NCI-H226 (cell line): ENCODE measurements at regions not wholly inside any gene's neighbourhood (a gene's known extent, or its start where the extent isn't known, plus 50 kb on each side); places are given as distances from the start of the nearest gene placed in this dataset.

ENCODE experiments used
- DNase-seq: peaks from one replicate; pipeline ENCODE4 v3.0.0-alpha.2; 2015

DNA sequence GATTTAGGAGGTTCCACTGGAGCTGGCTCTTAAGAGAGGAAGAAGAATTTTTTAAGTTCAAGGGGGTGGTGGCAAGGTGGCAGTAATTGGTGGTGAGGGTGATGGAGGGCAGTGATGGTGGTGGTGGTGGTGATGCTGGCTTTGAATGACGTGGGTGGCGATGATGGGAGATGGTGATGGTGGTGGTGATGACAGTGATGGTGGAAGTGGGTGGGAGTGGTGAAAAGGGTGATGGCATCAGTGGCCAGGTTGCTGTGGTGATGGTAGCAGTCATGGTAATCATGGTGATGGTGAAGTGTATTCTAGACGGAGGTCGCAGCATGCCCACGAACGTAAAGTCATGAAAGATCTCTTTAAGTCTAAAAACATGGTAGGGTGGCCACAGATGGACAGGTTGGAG is 197.3 kb downstream of the PTEN start:
- no peak for DNase-seq

DNA sequence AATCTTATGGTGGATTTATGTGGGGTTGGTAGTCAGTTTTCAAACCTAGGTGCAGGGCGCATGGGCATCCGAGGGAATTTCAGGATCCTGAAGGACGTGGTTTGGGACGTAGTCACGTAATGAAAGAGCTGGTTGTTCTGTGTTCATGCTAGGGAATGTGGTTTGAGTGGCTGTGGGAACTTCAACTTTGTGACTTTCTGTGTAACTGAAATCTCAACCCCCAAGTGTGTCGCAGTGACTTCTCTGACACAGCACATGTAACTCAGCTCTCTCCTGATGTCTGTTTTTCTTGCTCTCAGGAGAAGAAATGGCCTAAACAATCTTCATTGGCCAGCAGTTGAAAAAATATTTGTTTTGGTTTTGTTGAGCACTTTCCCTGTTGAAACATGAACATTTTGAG is 199.0 kb downstream of the PTEN start:
- DNase-seq = no peak

DNA sequence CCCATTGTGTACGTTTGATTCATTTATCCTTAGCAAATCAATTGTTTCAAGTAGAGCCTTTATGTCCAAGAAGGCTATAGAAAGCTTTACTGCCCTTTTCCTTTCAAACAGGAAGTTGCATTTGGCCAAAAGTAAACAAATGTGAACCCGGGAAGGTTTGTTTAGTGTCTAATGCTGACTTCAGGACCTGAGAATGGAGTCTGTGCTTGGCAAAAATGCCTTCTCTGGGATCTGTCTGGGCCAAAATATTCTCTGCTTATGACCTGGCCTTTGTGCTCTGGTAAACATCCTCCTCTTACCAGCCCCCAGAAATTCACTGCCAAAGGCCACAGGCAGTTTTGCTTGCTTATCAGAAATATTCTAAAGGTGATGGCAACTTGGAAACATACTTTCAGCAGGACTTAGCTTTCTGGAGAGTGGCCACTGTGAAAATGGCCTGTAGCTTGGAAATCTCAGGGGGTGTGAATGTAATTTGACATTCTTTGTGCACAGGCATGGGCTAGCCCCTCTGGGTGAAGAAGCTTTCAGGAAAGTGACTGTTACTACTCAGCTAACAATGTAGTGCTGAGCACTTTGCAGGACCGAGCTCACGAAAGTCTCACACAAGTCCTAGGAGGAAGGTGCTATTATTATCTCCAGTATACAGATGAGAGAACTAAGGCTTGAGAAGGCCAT is 199.5 kb downstream of the PTEN start:
- peak; percentile 67 for DNase-seq

DNA sequence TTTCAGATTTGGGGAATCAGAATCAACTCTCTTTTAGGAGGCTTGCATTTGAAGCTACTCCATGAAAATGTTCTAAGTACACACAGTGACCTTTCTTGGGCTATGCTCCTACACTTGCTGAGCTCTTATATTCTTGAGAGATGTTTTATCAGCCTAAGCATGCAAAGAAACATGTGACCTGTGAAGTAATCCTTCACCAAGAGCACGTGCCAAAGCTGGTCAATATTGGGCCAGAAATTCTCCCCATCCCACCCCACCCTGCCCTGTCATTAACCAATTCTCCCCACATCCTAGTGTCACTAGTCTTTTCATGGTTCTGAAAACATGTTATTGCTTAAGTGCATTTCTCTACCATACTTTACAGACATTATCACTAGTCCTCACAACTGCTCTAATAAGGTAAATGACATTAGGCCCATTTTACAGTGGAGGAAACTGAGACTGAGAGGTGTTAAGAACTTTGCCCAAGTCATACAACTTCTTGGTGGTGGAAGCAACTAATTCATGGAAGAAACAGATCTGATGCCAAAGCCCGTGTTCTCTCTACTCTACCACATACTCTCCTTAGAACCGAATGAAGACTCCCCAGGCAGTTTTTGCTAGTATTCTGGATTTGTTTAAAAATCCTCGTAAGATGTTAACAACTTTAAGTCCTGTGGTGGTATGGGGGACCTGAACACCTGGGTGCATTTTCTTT is 200.6 kb downstream of the PTEN start:
- no peak for DNase-seq

DNA sequence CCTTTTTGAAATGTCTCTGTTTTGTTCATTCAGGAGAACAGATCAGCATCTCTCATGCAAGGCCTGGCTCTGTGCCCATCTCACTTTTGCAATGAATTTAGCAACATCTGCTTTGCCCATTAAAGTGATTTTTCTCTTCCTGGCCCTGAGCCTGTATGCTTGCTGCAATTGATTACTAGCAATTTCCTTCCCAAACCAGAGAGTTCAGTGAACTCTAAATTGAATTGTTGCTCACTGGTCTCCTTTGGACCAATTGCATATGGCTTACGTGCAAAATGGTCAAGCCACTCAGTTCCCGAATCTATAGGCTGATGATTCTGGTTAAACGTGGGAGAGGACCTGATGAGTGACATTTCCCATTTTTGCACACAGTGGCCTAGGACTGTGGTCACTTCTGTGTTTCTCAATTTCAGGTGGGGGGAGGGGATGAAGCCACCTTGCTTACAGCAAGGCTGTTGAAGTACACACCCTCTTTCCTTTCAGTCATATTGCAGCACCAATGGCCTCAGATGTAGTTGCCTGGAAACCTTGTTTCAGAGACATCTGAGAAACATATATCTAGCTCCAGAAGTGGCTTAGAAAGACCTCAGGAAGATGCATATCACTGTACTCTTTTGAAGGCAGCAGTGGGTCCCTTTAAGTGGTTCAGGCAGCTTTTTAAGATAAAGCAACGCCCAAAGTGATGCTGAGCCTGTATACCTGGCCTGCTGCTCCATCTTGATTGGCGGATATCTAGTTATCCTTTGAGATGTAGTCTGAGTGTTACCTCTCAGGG is 201.4 kb downstream of the PTEN start:
- no peak for DNase-seq

DNA sequence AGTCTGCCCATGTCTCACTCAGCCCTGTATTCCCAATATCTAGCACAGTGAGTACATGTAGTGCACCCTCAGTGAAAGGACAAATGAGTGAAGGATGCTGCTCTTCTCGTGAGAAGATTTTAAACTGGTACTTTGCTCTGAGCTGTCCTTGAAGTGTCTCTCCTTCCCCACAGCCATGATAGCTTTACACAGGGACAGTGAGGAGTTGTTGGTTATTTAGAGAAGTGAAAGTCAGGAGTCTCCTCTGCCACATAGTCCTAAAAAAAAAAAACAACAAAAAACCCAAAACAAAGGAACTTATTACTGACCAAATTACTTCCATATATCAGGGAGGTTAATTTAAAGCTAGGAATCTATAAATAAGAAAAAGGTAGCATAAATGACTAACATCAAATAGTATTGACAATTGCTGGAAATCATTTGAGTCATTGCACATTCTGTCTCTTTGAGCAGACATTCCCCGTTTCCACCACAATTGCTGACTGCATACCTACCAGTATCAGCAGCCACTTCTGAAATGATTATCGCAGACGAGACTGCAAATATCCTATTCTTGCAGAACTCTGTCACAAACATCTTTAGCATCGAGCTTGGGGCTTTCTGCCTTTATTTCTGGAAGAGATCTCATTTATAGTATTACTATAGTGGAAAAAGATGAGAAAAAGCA is 202.1 kb downstream of the PTEN start:
- DNase-seq = no peak

DNA sequence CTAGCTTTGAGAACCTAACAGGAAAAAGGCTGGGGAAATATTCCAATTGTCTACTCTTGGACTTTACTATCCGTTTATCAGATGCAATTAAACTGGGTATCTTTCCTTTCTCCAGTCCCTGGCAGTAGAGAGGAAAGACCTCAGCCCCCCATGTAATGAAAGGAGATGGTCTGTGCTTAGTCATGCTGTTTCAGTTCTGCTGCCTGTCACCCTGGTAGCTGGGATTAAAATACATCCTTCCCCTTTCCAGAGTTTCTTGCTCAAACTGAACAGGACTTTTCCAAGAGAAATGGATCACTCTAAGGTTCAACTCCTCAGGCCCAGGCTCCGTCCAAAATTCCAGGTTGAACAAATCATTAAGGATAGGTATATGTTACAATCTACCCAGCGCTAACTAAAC is 202.9 kb downstream of the PTEN start:
- DNase-seq = no peak

DNA sequence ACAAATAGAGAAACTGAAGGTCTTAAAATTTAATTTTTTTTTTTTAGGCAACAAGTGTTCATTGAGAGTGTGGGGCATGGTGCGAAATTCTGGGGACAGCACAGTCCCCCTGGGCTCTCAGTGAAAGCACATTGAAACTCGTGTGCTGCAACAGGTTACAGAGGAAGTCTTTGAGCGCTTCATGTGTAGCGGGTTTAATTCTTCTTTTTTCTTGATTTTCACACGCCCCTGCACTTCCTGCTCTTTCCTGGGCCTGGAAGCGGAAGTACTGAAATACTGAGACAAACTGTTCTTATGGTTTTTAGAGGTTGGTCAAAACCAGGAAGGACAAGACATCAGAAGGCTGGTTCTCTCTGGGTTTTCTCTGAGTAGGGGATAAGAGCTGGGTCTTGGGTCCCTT is 203.5 kb downstream of the PTEN start:
- no peak for DNase-seq

DNA sequence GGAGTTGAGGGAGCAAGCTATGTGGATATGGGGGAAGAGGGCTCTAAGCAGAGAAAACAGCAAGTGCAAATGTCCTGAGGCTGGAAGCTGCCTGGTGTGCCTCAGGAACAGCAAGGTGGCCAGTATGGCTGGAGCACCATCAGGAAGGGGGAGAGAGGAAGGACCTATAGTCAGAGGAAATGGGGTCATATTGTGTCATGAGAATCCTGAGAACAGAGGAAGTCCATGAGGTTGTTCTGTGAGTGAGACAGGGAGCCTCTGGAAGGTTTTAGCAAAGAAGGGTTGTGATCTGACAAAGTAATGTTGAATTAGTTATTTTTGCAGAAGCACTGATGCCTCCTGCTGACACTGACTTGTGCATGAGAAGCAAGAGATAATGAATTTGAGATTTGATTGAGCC is 204.3 kb downstream of the PTEN start:
- DNase-seq = no peak

DNA sequence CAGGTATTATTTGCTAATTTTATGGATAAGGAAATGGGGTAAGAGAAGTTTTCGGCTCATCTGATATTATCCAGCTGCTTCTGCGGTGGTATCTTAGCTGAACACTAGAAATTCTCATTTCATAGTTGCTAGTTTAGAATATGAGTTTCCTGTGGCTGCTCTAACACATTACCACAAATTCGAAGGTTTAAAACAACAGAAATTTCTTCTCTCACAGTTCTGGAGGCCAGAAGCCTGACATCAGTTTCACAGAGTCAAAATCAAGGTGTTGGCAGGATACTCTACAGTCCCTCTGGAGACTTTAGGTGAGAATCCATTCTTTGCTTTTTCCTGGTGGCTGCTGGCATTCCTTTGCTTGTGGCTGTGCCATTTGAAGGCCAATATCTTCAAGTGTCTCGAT is 205.9 kb downstream of the PTEN start:
- DNase-seq = no peak

DNA sequence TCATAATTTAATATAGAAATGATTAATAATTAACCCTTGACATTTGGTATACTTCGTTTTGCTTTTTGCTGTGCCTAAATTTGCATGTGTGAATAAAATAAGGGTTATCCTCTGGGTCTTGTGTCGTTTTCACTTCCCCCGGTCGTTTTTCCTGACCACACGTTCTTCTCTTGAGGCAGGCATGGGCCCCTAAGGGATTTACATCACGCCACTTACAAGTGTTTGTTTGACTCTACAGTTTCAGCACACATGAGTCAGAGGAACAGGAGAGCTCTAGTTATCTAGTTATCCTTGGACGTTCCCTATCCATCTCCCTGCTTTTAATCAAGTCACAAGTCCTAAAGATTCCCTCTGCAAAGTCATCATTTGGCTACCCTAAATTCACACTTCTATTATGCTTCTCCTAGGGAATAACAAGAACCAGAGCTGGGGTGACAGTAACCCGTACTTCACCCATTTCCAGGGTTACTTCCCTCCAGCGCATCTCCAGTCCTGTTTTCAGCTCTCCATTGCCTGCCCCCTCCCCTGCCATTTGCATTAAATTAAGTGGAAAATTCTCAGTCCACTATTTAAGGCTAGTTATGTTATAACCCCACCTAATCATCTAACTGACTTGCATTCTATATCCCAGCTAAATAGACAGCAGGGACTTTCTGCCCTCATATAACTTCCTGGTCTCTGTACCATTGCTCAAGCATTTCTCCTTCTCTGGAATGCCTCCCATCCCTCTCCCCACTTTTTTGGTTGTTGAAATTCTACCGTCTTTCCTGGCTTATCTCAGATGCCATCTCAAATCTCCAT is 206.9 kb downstream of the PTEN start:
- DNase-seq = no peak

DNA sequence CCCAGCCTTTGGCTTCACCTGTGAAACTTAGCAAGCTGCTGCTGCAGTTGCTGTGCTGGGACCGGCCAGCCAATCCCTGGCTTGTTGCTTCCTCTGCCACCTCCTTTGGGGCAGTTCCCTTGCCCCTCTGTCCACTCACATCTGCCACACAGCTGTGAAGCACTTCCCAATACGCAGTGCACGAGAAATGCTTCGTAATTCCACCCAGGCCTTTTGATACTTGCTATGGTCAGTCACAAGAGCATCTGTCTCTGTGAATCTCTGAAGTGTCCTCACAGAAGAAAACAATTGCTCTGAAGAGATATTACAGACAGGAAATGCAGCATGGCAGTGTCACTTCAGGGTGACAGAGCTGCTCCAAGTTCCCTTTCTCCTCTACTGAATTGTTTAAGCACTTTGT is 208.5 kb downstream of the PTEN start:
- DNase-seq = no peak

DNA sequence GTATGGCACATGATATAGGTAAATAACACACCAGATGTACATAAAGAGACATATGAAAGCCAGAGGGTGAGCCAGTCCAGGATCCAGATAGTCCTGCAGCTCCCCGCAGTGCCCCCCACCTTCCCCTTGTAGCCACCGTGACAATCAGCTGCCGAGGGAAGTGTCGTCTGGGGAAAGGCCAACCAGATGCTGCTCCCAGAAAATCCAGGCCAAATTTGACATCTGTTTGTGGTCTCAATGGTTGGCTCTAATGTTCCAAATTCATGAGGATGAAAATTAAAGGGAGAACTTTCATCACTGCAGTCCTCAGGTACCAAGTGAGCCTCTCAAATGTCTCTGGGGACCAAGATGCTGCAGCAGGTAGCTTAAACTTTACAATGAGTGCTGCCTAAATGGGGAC is 210.3 kb downstream of the PTEN start:
- no peak for DNase-seq

DNA sequence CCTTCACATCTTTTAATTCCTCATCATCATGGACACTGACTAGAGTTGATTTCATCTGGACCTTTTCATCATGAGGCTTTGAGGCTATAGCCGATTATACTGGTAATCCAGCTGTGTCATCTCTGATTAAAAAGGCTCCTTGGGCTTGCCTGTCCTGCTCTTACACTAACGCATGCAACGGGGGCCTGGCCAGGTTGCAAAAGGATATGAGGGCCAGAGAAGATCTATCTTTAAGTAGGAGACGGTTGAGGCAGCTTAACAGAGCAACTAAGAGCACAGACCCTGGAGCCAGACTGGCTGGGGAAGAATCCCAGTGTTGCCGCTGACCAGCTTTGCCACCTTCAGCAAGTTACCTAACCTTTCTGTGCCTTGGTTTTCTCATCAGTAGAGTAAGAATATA is 211.5 kb downstream of the PTEN start:
- DNase-seq = no peak

DNA sequence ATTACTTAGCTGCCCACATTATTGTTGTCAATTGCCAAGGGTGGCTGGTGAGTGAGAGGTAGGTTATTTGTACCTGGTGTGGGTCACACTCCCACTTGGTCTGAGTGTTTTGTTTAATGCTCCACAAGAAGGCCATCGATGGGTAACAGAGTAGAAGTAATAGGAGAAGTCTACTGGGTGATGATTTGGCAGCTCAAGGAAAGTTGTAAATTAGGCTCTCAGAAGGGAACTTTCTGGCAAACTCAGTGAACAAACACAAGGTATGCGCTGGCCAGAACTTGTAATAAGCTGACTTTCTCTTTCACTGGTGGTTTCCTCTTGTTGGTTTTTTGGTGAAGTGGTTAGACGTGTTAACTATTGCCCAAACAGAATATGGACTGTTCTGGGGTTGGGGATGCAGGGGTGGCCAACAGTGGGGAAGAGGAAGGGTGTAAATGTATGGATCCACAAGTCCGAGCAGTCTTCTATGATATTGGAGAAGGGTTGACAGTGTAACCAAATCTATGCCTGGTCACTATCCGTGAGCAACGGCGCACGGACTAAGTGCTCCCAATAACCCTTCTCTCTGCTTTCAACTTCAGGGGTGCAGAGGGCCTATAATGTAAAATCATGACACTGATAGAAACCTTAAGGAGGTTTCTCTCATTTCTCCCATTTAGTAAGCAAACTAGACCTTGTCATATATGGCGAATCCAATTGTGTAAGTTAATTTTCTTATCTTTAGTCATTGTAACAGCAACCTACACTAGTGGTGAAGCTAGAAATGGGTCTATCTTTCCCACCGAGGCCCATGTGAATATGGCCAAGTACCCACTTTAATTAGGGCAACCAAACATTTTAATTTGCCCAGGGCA is 212.8 kb downstream of the PTEN start:
- no peak for DNase-seq

DNA sequence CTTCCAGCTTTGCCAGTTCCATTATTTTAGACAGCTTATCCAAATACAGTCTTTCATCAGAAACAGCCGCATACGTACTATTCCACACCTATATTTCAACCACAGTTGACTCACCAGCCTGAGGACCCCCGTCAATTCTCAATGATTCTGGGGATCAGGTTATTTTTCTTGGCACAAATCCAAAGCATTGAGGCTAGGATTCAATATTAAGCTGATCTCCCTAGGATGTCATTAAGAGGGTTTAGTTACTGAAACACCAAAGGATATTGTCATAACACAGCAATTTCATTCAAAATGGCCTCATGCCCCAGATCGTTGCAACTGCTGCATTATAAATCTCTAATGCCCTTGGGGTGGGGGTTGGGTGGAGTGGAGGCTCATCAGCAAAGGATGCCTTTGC is 214.6 kb downstream of the PTEN start:
- no peak for DNase-seq

DNA sequence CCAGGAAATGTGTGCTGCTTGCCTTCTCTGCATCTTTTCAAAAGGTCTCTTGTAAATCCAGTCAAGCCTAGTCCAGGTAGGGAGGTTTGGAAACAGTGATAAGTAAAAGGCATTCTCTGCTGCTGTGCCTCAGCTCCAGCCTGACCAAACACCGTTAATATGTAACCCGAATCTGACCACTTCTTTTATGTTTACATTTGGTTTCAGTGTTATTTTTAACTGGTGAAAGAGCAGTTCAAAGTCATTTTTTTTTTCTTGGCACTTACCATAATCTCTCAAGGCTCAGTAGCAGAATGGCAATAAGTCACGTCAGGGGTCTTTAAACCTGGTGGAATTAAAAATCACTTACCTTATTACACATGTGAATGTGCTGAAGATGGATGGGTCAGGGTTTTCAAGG is 216.8 kb downstream of the PTEN start:
- DNase-seq = no peak

DNA sequence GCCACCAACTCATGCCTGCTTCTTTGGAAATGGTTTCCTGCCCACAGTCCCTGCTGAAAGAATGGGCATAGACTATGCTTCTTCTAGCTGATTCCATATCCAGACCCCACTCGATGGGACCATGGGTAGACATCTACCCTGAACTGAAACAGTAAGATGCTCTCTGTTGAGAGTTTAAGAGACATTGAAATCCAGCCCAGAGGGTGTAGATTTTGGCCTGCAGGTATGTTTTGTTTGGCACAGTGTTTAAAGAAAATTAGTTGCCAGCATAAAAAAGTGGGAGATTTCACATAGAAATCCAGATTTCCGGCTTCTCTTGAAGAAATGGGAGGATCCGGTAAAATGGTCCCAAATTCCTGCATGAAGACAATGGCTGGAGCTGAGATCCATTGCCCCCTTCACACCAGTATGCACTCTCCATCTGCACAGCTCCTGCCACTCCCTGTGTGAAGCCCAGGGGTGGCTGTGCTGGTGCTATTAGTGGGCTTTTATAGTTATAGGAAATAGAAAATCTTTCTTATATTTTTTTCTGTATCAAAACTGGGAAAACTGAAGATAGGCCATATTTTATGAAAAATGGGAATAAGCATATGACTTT is 218.1 kb downstream of the PTEN start:
- no peak for DNase-seq

DNA sequence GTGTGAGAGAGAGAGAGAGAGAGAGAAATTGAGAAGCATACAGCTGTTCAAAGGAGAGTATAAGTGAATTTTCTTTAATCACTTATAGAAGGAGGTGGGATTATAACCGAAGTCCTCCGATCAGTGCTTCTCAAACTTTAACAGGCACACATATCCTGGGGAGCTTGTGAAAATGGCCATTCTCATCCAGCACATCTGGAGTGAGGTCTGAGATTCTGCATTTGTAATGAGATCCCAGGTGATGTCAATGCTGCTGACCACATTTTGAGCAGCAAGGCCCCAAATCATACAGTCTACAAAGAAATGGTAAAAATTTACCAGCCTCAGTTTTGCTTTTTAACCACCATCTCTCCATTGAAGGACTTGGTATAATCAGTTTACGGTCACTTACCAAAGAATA is 219.0 kb downstream of the PTEN start:
- DNase-seq = no peak

DNA sequence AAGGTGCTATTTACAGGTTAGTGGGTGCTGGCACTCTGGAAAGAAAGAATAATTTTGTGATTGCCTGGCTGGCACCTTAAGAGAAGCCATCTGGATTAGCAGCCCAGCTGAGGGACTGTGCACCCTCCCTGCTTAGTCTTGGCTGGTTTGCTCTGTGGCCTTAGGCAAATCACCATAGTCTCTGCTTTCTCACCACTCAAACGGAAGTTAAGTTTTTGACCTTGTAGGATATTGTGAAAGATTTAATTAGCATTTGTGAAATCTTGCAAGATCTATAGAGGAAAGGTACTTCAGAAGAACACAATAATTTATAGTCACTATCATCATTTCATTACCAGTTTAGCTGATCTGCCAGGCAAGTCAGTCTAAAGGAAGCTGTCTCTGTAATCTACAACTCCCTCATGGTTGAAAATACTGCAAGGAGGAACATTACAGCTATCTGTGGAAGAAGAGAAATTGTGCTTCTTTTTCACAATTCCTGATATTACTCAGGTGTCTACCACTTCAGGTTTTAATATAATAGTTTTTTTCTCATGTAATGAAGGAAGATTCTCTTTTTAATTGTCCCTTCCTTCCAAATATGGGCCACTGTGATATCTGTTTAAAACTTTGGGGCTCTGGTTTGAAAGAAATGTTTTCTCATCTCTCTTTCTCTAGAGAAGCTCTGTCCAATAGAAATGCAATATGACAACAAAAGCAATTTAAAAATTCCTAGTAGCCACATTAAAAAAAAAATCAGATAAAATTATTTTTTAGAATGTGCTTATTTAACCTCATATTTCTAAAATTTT is 219.6 kb downstream of the PTEN start:
- DNase-seq = no peak

DNA sequence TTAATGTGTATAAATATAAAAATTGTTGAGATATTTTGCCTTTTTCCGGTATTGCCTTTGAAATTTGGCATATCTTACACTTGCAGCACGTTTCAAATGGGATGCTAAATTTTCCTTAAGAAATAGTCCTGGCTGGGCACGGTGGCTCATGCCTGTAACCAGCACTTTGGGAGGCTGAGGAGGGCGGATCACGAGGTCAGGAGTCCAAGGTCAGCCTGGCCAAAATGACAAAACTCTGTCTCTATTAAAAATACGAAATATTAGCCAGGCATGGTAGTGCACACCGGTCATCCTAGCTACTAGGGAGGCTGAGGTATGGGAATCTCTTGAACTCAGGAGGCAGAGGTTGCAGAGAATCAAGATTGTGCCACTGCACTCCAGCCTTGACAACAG is 220.2 kb downstream of the PTEN start:
- DNase-seq = no peak
